B cell (primary cell): ENCODE measurements at regions not wholly inside any gene's neighbourhood (a gene's known extent, or its start where the extent isn't known, plus 50 kb on each side); places are given as distances from the start of the nearest gene placed in this dataset.

ENCODE experiments used
- ATAC-seq: fragments of 200-7000 bp; cut with Tn5 transposase; one replicate; pipeline ENCODE4 v1.10.0; 2021; ENCODE audit warnings: low read depth, mild to moderate bottlenecking, moderate number of reproducible peaks, moderate library complexity
- CTCF ChIA-PET: fragments of 350-600 bp; sonication (Branson Sonifier 250); formaldehyde crosslinking; loops from one replicate; lab custom pipeline; 2021; ENCODE audit warnings: antibody characterized with exemption, inconsistent platforms; lab: Charles Lee
- POLR2A ChIA-PET: fragments of 350-600 bp; sonication (Branson Sonifier 250); formaldehyde crosslinking; loops from one replicate; lab custom pipeline; 2021; ENCODE audit warnings: antibody characterized with exemption; lab: Charles Lee
- DNase-seq: peaks from one replicate; pipeline ENCODE4 v3.0.0; 2013
- H2AFZ ChIP-seq: 2 replicates; pipeline ENCODE4 v1.6.1; 2012; ENCODE audit warnings: mild to moderate bottlenecking, low read depth, low read length; ENCODE audit not compliant: insufficient read depth, poor library complexity, severe bottlenecking
- H3K27ac ChIP-seq, 2 donors: 1 replicate in 1 of 2; 2 replicates in 1 of 2; pipeline ENCODE4 v1.5.1; 2012 to 2013; ENCODE audit warnings: low read length in 2 of 2, mild to moderate bottlenecking in 2 of 2, moderate library complexity in 1 of 2
- H3K27me3 ChIP-seq, 4 experiments: fragments of 200-600 bp in 1 of 4; sonication (generic) in 1 of 4; replicated peaks in 1 of 4; 1 replicate in 2 of 4; 2 replicates in 2 of 4; pipeline versions ENCODE4 v1.6.1 to v1.7.0; 2013 to 2016; ENCODE audit warnings: low read length in 3 of 4, mild to moderate bottlenecking in 2 of 4, mixed read lengths in 1 of 4, moderate library complexity in 1 of 4; ENCODE audit not compliant: insufficient read depth in 4 of 4, control insufficient read depth in 3 of 4; ENCODE audit errors: control extremely low read depth in 1 of 4
- H3K36me3 ChIP-seq, 2 experiments: replicated peaks in 1 of 2; 1 replicate in 1 of 2; 2 replicates in 1 of 2; pipeline versions ENCODE4 v1.6.1 to v1.7.1; 2013; ENCODE audit warnings: low read length in 1 of 2; ENCODE audit not compliant: insufficient read depth in 2 of 2, control insufficient read depth in 1 of 2; ENCODE audit errors: control extremely low read depth in 1 of 2, extremely low read depth in 1 of 2
- H3K4me1 ChIP-seq, 2 donors: fragments of 200-600 bp in 1 of 2; sonication (generic) in 1 of 2; 1 replicate in 1 of 2; 2 replicates in 1 of 2; pipeline versions ENCODE4 v1.5.1 to v1.6.1; 2013 to 2017; ENCODE audit warnings: low read length in 2 of 2; ENCODE audit not compliant: control insufficient read depth in 2 of 2, insufficient read depth in 2 of 2
- H3K4me2 ChIP-seq: replicated peaks from 2 replicates; pipeline ENCODE3; 2012; ENCODE audit warnings: mild to moderate bottlenecking, low read depth, low read length; ENCODE audit not compliant: poor library complexity, severe bottlenecking
- H3K4me3 ChIP-seq, 5 experiments: fragments of 200-600 bp in 1 of 5; sonication (generic) in 1 of 5; 1 replicate in 3 of 5; 2 replicates in 2 of 5; pipeline versions ENCODE4 v1.5.1 to v1.7.0; 2011 to 2016; ENCODE audit warnings: low read length in 4 of 5, mild to moderate bottlenecking in 4 of 5, low read depth in 2 of 5, control low read depth in 1 of 5, moderate library complexity in 1 of 5; ENCODE audit not compliant: insufficient read depth in 1 of 5; ENCODE audit errors: control extremely low read depth in 1 of 5, extremely low read depth in 1 of 5
- H3K79me2 ChIP-seq: fragments of 200-600 bp; sonication (generic); one replicate; pipeline ENCODE4 v1.6.0; 2016; ENCODE audit warnings: low read length; ENCODE audit not compliant: control insufficient read depth, insufficient read depth
- H3K9ac ChIP-seq: fragments of 200-600 bp; sonication (generic); 2 replicates; pipeline ENCODE4 v1.6.1; 2017; ENCODE audit warnings: mild to moderate bottlenecking, low read length, moderate library complexity
- H3K9me3 ChIP-seq, 3 donors: one replicate each; pipeline versions ENCODE4 v1.6.1 to v1.7.1; 2013; ENCODE audit warnings: low read length in 2 of 3; ENCODE audit not compliant: control insufficient read depth in 2 of 3, insufficient read depth in 1 of 3; ENCODE audit errors: control extremely low read depth in 1 of 3
- H4K20me1 ChIP-seq: 2 replicates; pipeline ENCODE4 v1.6.0; 2012; ENCODE audit warnings: mild to moderate bottlenecking, low read length; ENCODE audit not compliant: insufficient read depth, control insufficient read depth, poor library complexity, severe bottlenecking
- H3K27ac Mint-ChIP-seq: one replicate; pipeline ENCODE4 v1.8.0; 2021; ENCODE audit warnings: mixed read lengths
- H3K27me3 Mint-ChIP-seq: one replicate; pipeline ENCODE4 v1.8.0; 2021; ENCODE audit warnings: mixed read lengths
- H3K4me1 Mint-ChIP-seq: one replicate; pipeline ENCODE4 v1.8.0; 2021; ENCODE audit warnings: mixed read lengths
- H3K4me3 Mint-ChIP-seq: one replicate; pipeline ENCODE4 v1.8.0; 2021; ENCODE audit warnings: mixed read lengths
- H3K9me3 Mint-ChIP-seq: one replicate; pipeline ENCODE4 v1.8.0; 2022; ENCODE audit warnings: mixed read lengths; ENCODE audit not compliant: insufficient read depth
- CTCF ChIP-seq: fragments of 200-600 bp; IDR thresholded peaks from one replicate; pipeline ENCODE4 v1.8.0; 2022; ENCODE audit warnings: antibody characterized with exemption, mild to moderate bottlenecking
- EZH2 ChIP-seq: IDR thresholded peaks from 2 replicates; pipeline ENCODE4 v1.6.1; 2012; ENCODE audit warnings: borderline replicate concordance, low read depth, mild to moderate bottlenecking, moderate library complexity, low read length; ENCODE audit not compliant: insufficient read depth, poor library complexity, severe bottlenecking
- WGBS: methylation state at CpG from one replicate; pipeline ENCODE4 v1.1.5; 2013; ENCODE audit warnings: missing lambda C conversion rate; ENCODE audit not compliant: insufficient coverage; 5-methylcytosine and 5-hydroxymethylcytosine counted together
- intact Hi-C: fragments of 100-400 bp; cut with micrococcal nuclease; formaldehyde crosslinking; loops from one replicate; pipeline ENCODE4 v1.10.0; 2022

- H3K27ac ChIP-seq, result no peak overlapping the region
- H3K9ac ChIP-seq, result no peak overlapping the region
- H3K4me3 ChIP-seq, result no peak overlapping the region
- no peaks in the 10 kb centered on the region for H3K9me3 ChIP-seq
- Mint-ChIP-seq H3K9me3 (no peaks in the 10 kb centered on the region), H3K27ac (no peak overlapping the region), H3K27me3 (no peaks in the 10 kb centered on the region), H3K4me1 (no peaks in the 10 kb centered on the region), H3K4me3 (no peak overlapping the region)
- no CpG with 5 or more reads among the region's 3 CpGs for WGBS
- no peak overlapping the region for H3K4me2 ChIP-seq
- H4K20me1 ChIP-seq, result no peaks in the 10 kb centered on the region
- no peaks in the 10 kb centered on the region for H3K4me1 ChIP-seq
- DNase-seq (no peak), ATAC-seq (no peak)
- ChIA-PET POLR2A (no interaction called here), CTCF (no interaction called here)
- TF ChIP-seq CTCF (no peak), EZH2 (no peak)
- intact Hi-C loops, result no loop called here
- H2AFZ ChIP-seq, result no peak overlapping the region
- H3K27me3 ChIP-seq, result no peaks in the 10 kb centered on the region
- no peaks in the 10 kb centered on the region for H3K79me2 ChIP-seq
- no peaks in the 10 kb centered on the region for H3K36me3 ChIP-seq
These were observed 135.0 kb upstream of the ZNF462 start for GRCh38 chr9:106727969-106728368.

GRCh38 chr9:106728860-106729259, 134.1 kb upstream of the ZNF462 start:
- ATAC-seq, result no peak
- TF ChIP-seq CTCF, result no peak
- no peak for TF ChIP-seq EZH2
- Histone ChIP-seq H2AFZ (no peak overlapping the region), H3K36me3 (no peaks in the 10 kb centered on the region), H3K27ac (no peak overlapping the region), H3K4me3 (no peak overlapping the region), H3K9ac (no peak overlapping the region), H3K4me2 (no peak overlapping the region), H3K9me3 (no peaks in the 10 kb centered on the region), H3K4me1 (no peaks in the 10 kb centered on the region), H4K20me1 (no peaks in the 10 kb centered on the region), H3K79me2 (no peaks in the 10 kb centered on the region), H3K27me3 (no peaks in the 10 kb centered on the region)
- Mint-ChIP-seq H3K27me3 (no peaks in the 10 kb centered on the region), H3K9me3 (no peaks in the 10 kb centered on the region), H3K27ac (no peak overlapping the region), H3K4me3 (no peak overlapping the region), H3K4me1 (no peaks in the 10 kb centered on the region)
- intact Hi-C loops, result no loop called here
- ChIA-PET CTCF (no interaction called here), POLR2A (no interaction called here)
- 80% methylated on average over 5 of the region's 7 CpGs for WGBS
- no peak for DNase-seq
